ENCODE measurements at regions not wholly inside any gene's neighbourhood (a gene's known extent, or its start where the extent isn't known, plus 50 kb on each side); places are given as distances from the start of the nearest gene placed in this dataset.

DNA sequence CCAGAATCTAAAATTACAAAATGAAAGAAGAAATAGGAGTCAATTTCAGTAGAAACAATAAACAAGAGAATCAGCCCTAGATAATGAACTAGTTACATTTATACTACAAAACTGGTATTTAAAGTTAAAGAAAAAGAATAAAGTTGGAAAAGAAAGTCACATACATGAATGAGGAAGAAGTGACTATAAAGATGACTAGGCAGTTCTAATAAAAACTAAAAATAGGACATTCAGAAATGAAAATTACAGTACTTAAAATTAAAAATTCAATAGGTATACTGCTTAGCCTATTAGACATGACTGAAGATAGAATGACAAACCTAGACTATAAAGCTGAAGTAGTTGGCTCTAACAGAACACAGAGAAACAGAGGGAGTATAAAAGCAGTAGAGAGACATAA, 108.8 kb downstream of the AHR start:
- TF ChIP-seq EZH2phosphoT487 (IDR thresholded peaks at IDR 0.05; ENCODE audit: low read depth): no peak
- TF ChIP-seq, protein P1, sequence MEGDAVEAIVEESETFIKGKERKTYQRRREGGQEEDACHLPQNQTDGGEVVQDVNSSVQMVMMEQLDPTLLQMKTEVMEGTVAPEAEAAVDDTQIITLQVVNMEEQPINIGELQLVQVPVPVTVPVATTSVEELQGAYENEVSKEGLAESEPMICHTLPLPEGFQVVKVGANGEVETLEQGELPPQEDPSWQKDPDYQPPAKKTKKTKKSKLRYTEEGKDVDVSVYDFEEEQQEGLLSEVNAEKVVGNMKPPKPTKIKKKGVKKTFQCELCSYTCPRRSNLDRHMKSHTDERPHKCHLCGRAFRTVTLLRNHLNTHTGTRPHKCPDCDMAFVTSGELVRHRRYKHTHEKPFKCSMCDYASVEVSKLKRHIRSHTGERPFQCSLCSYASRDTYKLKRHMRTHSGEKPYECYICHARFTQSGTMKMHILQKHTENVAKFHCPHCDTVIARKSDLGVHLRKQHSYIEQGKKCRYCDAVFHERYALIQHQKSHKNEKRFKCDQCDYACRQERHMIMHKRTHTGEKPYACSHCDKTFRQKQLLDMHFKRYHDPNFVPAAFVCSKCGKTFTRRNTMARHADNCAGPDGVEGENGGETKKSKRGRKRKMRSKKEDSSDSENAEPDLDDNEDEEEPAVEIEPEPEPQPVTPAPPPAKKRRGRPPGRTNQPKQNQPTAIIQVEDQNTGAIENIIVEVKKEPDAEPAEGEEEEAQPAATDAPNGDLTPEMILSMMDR (IDR thresholded peaks at IDR 0.05; ENCODE audit: low read depth, low read length): no peak
